ENCODE measurements at regions not wholly inside any gene's neighbourhood (a gene's known extent, or its start where the extent isn't known, plus 50 kb on each side); places are given as distances from the start of the nearest gene placed in this dataset.

DNA sequence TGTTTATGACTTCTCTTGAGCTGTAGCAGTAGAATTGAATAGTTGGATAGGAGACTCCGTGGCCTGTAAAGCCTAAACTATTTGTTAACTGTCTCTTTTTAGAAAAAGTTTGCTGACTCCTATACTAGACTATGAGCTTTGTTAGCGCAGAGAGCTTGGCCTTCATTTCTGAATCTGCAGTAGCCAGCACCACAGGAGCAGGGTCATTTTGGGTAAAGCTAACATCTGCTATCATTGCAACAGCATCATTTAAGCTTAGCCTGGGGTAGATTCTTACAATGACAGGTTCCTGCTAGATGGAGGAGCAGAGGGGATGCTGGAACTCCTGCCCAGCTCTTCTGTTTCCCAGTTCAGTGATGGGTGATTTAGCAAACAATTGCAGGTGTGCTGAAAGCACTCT, 133.7 kb upstream of the ASTN2 start:
- no peak for DNase-seq (ENCODE audit: low read depth in 2 of 2)

DNA sequence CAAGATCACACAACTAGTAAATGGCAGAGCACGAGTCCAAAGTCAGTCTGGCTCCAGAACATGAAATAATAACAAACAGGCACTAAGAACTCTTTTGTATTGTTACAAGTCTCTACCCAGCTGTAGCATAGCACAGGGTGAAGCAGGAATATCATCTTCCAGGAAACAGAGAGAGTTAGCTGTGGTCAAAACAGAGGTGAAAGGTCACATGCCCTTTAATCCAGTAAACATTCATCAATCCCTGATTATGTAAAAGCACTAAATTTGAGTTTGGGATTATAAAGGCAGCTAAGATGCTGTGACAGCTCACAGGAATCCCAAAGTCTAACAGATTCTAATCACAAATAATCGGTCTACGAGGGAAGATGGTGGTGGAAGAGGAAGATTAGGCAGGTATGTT, 133.0 kb upstream of the ASTN2 start:
- no peak for DNase-seq (ENCODE audit: low read depth in 2 of 2)

GRCh38 chr9:117546894-117547678, 132.2 kb upstream of the ASTN2 start:
- no peak for DNase-seq (ENCODE audit: low read depth in 2 of 2)

DNA sequence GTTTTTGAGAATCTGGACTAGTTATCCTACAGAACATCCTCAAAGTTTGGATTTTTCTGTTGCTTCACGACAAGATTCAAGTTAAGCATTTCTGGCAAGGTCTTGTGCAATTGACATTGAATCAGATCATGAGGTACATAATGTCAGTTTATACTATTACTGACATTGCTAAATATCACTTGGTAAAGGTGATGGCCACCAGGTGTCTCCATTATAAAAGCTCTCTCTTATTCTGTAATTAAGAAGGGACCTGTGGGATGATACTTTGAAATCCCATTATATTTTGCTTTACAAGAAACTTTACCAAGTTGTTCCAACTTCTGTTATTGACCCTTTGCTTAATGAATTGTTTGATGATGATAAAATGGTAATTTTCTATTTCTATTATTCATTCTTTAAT, 131.0 kb upstream of the ASTN2 start:
- DNase-seq (ENCODE audit: low read depth in 2 of 2) = no peak

GRCh38 chr9:117543089-117543488, 128.2 kb upstream of the ASTN2 start:
- DNase-seq (ENCODE audit: low read depth in 2 of 2) = no peak

GRCh38 chr9:117542021-117542420, 127.2 kb upstream of the ASTN2 start:
- no peak for DNase-seq (ENCODE audit: low read depth in 2 of 2)

DNA sequence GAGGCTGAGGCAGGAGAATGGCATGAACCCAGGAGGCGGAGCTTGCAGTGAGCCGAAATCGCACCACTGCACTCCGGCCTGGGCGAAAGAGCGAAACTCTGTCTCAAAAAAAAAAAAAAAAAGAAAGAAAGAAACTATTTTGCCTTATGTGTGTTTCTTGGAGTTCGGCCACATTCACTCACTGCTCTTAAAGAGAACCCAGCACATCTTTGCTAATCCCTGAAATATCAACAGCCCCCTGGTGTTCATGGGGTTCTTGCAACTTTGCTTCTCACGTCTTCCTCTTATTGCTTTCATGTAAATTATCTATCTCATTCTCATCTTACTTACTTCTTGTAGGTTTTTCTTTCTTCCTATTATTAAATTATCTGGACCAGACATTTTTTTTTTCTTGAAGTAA, 126.3 kb upstream of the ASTN2 start:
- DNase-seq (ENCODE audit: low read depth in 2 of 2) = no peak

DNA sequence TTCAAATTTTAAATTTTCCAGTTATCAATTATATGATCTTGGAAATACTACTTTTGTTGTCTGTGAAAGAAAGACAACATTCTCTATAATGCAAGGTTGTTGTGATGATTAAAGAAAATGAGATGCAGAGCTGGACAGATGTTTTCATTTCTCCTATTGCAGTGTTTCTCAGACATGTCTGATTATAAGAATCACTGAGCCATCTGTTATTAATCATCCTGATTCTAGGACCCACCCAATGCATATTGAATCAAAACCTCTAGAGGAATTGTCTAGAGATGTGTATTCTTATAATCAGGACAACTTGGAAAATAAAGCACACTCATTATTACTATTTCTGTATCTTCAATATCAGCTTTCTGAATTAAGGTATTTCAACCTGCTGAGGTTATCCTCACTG, 121.1 kb upstream of the ASTN2 start:
- DNase-seq (ENCODE audit: low read depth in 2 of 2) = no peak

DNA sequence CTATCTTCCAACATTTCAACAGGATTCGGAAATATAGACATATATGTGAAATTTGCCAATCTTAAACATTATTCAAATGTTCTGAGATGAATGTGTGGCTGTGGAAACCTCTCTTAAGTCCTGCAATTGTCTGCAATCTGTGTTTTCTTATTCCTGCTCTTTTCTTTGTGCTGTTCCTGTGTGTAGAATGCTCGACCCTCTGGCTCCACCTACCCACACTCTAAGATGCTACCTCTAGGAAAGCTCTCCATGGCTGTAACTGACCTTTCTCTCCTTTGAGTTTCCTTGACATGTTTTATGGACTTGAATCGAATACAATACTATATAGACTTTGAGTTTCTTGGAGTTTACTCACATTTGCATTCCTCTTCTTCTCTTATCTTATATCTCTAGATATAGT, 120.6 kb upstream of the ASTN2 start:
- no peak for DNase-seq (ENCODE audit: low read depth in 2 of 2)

- DNase-seq (ENCODE audit: low read depth in 2 of 2) = no peak
These were observed 113.4 kb upstream of the ASTN2 start for GRCh38 chr9:117528225-117528624.

DNA sequence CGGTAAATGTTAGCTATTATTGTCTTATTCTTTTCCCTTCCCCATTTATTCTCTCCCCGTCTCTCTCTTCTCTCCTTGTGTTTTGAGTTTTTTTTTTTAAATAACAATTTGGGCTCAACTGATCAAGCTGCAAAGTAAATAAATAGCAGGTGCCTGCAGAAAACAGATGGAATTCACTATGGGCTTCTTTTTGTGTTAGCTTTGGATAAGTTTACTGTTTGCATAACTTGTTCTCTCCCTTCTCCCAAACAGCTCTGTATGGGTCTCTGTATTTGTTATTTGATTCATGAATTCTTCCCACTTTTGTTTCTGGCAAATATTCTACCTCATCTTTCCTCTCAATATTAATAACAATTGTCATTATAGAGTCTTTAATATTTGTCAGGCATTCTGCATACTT, 111.8 kb upstream of the ASTN2 start:
- DNase-seq (ENCODE audit: low read depth in 2 of 2) = no peak

- no peak for DNase-seq (ENCODE audit: low read depth in 2 of 2)
These were observed 108.8 kb upstream of the ASTN2 start for GRCh38 chr9:117523531-117524153.

GRCh38 chr9:117521293-117521692, 106.4 kb upstream of the ASTN2 start:
- no peak for DNase-seq (ENCODE audit: low read depth in 2 of 2)

DNA sequence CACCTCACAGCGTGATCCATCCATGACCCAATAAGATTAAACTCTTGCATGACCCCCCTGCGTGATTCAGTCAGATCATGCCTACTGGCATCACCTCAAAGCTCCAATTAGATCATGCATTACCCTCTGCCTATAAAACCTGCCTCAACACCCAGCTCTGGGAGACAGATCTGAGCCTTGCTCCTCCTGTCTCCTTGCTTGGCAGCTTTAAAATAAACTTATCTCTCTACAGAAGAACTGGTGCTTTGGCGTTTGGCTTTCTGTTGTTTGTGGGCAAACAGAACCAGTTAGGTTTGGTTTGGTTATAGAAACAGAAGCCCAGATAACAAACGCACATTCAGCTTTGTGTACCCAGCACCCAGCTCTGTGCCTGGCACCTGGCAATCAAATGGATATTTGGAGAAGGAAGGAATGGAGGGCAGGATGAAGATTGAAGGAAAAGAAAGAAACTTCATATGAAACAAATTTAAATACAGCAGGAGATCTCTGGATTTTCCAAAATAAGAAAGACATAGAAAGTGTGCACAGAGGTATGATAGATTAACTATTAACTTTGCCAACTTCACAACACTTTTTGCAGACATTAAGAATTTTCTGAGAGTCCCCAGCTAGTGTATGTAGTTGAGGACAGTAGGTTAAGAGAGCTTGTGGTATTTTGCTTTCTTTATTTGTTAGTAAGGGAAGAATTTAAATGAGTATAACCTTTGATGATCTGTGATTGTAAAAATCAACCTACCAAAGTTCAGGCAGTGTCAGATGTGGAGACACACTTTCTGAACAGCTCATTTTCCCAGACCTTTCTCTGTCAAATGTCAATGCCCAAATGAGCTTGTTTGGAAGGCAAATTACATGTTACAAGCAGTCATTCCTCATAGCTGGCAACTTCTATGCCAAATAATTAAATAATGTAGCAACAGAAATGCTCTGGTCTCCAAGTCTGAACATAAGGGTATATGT, 102.1 kb upstream of the ASTN2 start:
- no peak for DNase-seq (ENCODE audit: low read depth in 2 of 2)

DNA sequence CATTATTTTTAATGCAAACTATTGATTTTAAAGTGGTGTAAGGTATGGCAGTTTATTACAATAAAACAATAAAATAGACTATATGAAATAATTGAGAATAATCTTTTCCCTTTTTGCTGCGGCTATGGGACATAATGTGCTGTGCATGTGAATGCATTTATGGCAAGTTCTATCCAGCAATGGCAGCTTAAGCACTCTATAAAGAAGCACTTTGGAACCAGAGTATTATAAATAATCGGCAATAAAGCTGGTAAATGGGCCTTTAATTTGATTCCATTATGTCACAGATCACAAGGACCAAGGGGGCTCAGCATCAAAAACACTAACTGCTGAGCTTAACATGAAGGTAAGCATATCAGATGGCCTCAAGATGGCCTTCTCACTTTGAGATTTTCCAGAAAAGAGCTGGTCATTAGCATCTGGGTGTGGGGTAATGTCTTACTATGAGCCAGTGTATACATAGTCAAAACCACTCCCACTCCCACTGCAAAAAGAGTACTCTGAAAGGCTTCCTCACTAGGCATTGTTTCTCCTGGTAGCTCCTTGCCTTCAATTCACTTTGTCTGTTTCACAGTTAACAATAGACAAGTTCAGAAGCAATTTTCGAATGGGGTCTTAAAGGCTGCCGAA, 97.1 kb upstream of the ASTN2 start:
- no peak for DNase-seq (ENCODE audit: low read depth in 2 of 2)

GRCh38 chr9:117496307-117496706, 81.5 kb upstream of the ASTN2 start:
- no peak for DNase-seq (ENCODE audit: low read depth in 2 of 2)

DNA sequence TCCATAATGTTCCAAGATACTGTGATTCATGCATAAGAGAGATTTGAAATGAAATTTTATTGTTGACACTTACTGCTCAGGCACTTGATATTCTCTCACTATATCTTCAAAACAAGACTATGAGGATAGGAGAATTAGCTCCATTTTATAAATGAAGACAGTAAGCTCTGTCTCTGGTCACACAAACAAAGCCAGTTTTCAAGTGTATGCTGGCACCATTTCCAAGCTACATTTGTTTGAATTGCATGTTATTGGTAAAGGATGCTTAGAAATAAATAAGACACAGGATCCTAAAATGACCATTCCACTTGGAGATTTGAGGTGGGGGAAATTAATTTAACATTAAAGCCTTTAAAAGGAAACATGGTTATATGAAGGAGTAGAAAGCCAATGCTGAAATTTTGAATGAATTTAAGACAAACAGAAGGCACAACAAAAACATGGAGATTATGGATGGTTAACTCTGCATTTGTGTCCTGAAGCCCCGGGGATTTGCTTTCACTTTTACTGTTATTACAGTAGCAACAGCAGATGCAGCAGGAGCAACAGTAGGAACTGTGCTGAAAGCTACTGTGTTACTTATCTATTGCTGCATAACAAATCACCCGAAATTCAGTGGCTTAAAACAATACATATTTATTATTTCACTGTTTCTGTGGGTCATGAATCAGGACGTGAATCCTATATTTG, 79.7 kb upstream of the ASTN2 start:
- no peak for DNase-seq (ENCODE audit: low read depth in 2 of 2)

DNA sequence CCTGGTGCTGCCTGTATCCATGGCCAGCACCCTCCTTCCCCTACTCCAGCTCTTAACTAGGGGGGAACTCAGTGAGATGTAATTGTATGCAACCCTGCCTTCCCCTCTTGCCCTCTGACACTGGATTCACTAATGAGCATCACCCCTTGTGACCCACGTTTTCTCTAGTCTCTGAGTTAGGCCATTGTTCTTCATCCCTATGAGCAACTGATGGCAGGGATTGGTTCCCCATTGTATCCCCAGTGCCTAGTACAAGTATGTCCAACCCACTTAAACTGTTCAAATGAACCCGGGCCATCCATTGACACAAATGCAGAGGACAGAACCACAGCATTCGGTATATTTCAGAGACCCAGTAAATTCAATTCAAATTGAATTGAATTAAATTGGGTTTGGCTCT, 77.6 kb upstream of the ASTN2 start:
- DNase-seq (ENCODE audit: low read depth in 2 of 2) = no peak

DNA sequence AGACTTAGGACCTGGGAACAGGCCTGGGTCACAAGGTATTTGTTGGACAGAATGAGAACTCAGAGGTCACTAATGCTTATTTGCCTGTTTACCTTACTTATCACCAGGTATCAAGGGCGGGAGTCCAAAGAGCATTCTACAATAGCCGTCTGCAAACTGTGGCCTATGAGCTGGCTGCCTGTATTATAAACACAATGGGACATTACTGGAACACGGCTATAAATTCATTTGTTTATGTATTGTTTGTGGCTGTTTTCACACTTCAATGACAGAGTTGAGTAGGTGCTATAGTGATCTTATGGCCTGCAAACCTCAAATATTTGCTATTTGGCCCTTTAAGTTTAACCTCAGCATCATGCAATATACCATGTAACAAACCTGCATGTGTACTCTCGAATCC, 76.6 kb upstream of the ASTN2 start:
- DNase-seq (ENCODE audit: low read depth in 2 of 2) = no peak

- DNase-seq (ENCODE audit: low read depth in 2 of 2) = no peak
These were observed 75.3 kb upstream of the ASTN2 start for GRCh38 chr9:117490199-117490598.

DNA sequence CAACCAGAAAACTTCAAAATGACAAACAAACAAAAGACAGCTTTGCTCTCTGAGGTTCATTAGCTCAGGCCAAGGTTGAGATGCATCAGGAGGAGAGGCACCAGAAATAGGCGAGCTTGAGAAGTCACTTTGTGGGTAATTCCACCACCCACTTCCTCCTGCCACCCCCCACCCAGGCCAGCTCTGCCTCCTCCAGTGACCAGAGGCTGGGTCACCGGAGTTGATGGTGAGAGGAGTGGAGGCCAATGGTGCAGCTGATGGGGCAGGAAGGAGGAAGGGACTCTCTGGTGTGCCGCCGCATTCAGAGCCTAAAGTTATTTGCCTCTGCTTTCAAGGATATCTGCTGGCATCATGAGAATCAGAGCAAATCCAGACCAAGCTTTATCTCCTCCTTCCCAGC, 73.8 kb upstream of the ASTN2 start:
- DNase-seq (ENCODE audit: low read depth in 2 of 2) = no peak
